ENCODE measurements at regions not wholly inside any gene's neighbourhood (a gene's known extent, or its start where the extent isn't known, plus 50 kb on each side); places are given as distances from the start of the nearest gene placed in this dataset.

GRCh38 chr3:147962408-147963164, 553.4 kb downstream of the ZIC1 start:
- no peak overlapping the region for H3K9ac ChIP-seq (ENCODE audit: low read length)

DNA sequence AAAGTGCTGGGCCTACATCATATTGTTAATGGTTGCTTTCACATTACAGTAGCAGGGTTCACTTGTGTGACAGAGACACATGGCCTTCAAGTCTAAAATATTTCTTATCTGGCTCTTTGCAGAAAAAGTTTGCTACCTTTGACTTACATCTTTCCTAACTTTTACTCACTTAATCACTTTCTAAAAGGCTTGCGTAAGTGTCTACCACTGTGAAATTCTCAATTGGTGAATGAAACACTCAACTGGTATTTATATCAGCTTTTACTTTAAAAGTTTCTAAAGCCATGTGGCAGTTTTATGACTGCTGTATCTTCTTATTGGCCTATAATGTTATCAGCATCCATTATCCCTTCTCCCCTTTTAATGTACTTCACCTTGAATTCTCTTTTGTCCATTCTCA, 554.5 kb downstream of the ZIC1 start:
- Histone ChIP-seq H3K79me2 (replicated peaks; ENCODE audit: insufficient read depth, low read length) (no peaks in the 10 kb centered on the region), H3K9me3 (ENCODE audit: low read length) (no peaks in the 10 kb centered on the region), H3K36me3 (ENCODE audit: insufficient read depth, low read length) (no peaks in the 10 kb centered on the region), H3F3A (ENCODE audit: insufficient read depth, low read length, poor library complexity, severe bottlenecking) (no peaks in the 10 kb centered on the region), H3K9me2 (ENCODE audit: insufficient read depth, low read length) (no peaks in the 10 kb centered on the region), H3K4me2 (ENCODE audit: low read length) (no peak overlapping the region), H3K4me3 (ENCODE audit: low read length) (no peak overlapping the region), H2AFZ (ENCODE audit: low read depth, low read length) (no peak overlapping the region), H3K27me3 (ENCODE audit: insufficient read depth, low read depth, low read length) (no peaks in the 10 kb centered on the region), H3K27ac (ENCODE audit: low read length) (no peak overlapping the region), H3K9ac (ENCODE audit: low read length) (no peak overlapping the region), H4K20me1 (ENCODE audit: insufficient read depth) (no peaks in the 10 kb centered on the region)
- TF ChIP-seq EZH2 (IDR thresholded peaks at IDR 0.05; ENCODE audit: borderline replicate concordance, insufficient read depth, low read length, poor library complexity, severe bottlenecking) (no peak), TAF1 (IDR thresholded peaks at IDR 0.05; ENCODE audit: low read depth) (no peak), POLR2AphosphoS5 (IDR thresholded peaks at IDR 0.05) (no peak), EP300 (conservative IDR thresholded peaks at IDR 0.05; ENCODE audit: poor library complexity, severe bottlenecking) (no peak)

More at GRCh38 chr3:147962408-147963164, 553.4 kb downstream of the ZIC1 start:
- no peak overlapping the region for H3K4me2 ChIP-seq (ENCODE audit: low read length)
- H3K79me2 ChIP-seq (replicated peaks; ENCODE audit: insufficient read depth, low read length): no peaks in the 10 kb centered on the region
- H3K36me3 ChIP-seq (ENCODE audit: insufficient read depth, low read length): no peaks in the 10 kb centered on the region
- no peaks in the 10 kb centered on the region for H3K9me3 ChIP-seq (ENCODE audit: low read length)
- H2AFZ ChIP-seq (ENCODE audit: low read depth, low read length): no peak overlapping the region
- no peaks in the 10 kb centered on the region for H3F3A ChIP-seq (ENCODE audit: insufficient read depth, low read length, poor library complexity, severe bottlenecking)
- H4K20me1 ChIP-seq (ENCODE audit: insufficient read depth): no peaks in the 10 kb centered on the region
- no peak overlapping the region for H3K4me3 ChIP-seq (ENCODE audit: low read length)
- TF ChIP-seq, protein P1, sequence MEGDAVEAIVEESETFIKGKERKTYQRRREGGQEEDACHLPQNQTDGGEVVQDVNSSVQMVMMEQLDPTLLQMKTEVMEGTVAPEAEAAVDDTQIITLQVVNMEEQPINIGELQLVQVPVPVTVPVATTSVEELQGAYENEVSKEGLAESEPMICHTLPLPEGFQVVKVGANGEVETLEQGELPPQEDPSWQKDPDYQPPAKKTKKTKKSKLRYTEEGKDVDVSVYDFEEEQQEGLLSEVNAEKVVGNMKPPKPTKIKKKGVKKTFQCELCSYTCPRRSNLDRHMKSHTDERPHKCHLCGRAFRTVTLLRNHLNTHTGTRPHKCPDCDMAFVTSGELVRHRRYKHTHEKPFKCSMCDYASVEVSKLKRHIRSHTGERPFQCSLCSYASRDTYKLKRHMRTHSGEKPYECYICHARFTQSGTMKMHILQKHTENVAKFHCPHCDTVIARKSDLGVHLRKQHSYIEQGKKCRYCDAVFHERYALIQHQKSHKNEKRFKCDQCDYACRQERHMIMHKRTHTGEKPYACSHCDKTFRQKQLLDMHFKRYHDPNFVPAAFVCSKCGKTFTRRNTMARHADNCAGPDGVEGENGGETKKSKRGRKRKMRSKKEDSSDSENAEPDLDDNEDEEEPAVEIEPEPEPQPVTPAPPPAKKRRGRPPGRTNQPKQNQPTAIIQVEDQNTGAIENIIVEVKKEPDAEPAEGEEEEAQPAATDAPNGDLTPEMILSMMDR (IDR thresholded peaks at IDR 0.05; ENCODE audit: poor library complexity, severe bottlenecking): no peak
- TF ChIP-seq POLR2AphosphoS5 (IDR thresholded peaks at IDR 0.05) (no peak), EZH2 (IDR thresholded peaks at IDR 0.05; ENCODE audit: borderline replicate concordance, insufficient read depth, low read length, poor library complexity, severe bottlenecking) (no peak)
- no peaks in the 10 kb centered on the region for H3K27me3 ChIP-seq (ENCODE audit: insufficient read depth, low read depth, low read length)
- H3K9me2 ChIP-seq (ENCODE audit: insufficient read depth, low read length): no peaks in the 10 kb centered on the region
- H3K27ac ChIP-seq (ENCODE audit: low read length): no peak overlapping the region

DNA sequence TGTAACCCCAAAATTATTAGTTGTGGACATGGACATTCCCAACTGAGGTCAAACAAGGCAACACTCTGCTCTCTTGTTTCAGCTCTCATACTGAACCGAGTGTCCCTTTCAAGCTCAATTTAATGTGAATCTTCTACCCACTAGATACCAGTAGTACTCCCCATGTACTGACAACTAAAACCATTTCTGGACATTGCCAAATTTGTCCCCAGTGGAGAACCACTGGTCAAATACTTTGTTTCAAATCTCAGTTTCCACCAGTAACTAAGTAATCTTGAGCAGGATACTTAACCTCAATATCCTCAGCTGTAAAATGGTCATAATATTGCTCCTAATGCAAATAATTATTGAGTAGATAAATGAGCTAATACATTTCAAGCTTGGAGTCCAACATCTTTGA, 566.0 kb downstream of the ZIC1 start:
- Histone ChIP-seq H3K9ac (ENCODE audit: low read length) (no peak overlapping the region), H2AFZ (ENCODE audit: low read depth, low read length) (no peak overlapping the region), H3K27me3 (ENCODE audit: insufficient read depth, low read depth, low read length) (no peaks in the 10 kb centered on the region), H4K20me1 (ENCODE audit: insufficient read depth) (no peaks in the 10 kb centered on the region), H3F3A (ENCODE audit: insufficient read depth, low read length, poor library complexity, severe bottlenecking) (no peaks in the 10 kb centered on the region), H3K36me3 (ENCODE audit: insufficient read depth, low read length) (no peaks in the 10 kb centered on the region), H3K27ac (ENCODE audit: low read length) (no peak overlapping the region), H3K79me2 (replicated peaks; ENCODE audit: insufficient read depth, low read length) (no peaks in the 10 kb centered on the region), H3K4me3 (ENCODE audit: low read length) (no peak overlapping the region), H3K9me3 (ENCODE audit: low read length) (no peaks in the 10 kb centered on the region), H3K4me2 (ENCODE audit: low read length) (no peak overlapping the region), H3K9me2 (ENCODE audit: insufficient read depth, low read length) (no peaks in the 10 kb centered on the region)
- TF ChIP-seq EZH2 (IDR thresholded peaks at IDR 0.05; ENCODE audit: borderline replicate concordance, insufficient read depth, low read length, poor library complexity, severe bottlenecking): no peak
- TF ChIP-seq, protein P1 (IDR thresholded peaks at IDR 0.05; ENCODE audit: poor library complexity, severe bottlenecking): no peak
- no peak for TF ChIP-seq TAF1 (IDR thresholded peaks at IDR 0.05; ENCODE audit: low read depth)
- no peak for TF ChIP-seq RAD21 (conservative IDR thresholded peaks at IDR 0.05)
- TF ChIP-seq EP300 (conservative IDR thresholded peaks at IDR 0.05; ENCODE audit: poor library complexity, severe bottlenecking): no peak
- no peak for TF ChIP-seq POLR2AphosphoS5 (IDR thresholded peaks at IDR 0.05)
- no peak for TF ChIP-seq MXI1 (conservative IDR thresholded peaks at IDR 0.05; ENCODE audit: poor library complexity, severe bottlenecking)
- TF ChIP-seq SMC3 (conservative IDR thresholded peaks at IDR 0.05; ENCODE audit: poor library complexity): no peak
- no peak for TF ChIP-seq REST (IDR thresholded peaks at IDR 0.05; ENCODE audit: borderline replicate concordance)
